Neuronal stem cell (in vitro differentiated cells): ENCODE measurements at regions not wholly inside any gene's neighbourhood (a gene's known extent, or its start where the extent isn't known, plus 50 kb on each side); places are given as distances from the start of the nearest gene placed in this dataset.

Source experiments
- DNase-seq: peaks from one replicate; pipeline ENCODE4 v3.0.0-alpha.2; 2013; ENCODE audit warnings: low spot score
- H2AFZ ChIP-seq: one replicate; pipeline ENCODE4 v1.6.1; 2013; ENCODE audit warnings: mild to moderate bottlenecking, low read length, inconsistent platforms
- H2AK5ac ChIP-seq: 2 replicates; pipeline ENCODE4 v1.6.1; 2013; ENCODE audit warnings: low read depth, mild to moderate bottlenecking, inconsistent platforms, low read length, moderate library complexity, mixed read lengths
- H2BK120ac ChIP-seq: 2 replicates; pipeline ENCODE4 v1.6.1; 2013; ENCODE audit warnings: low read depth, mild to moderate bottlenecking, inconsistent platforms, low read length, moderate library complexity, mixed read lengths
- H2BK12ac ChIP-seq: one replicate; pipeline ENCODE4 v1.6.1; 2013; ENCODE audit warnings: low read length, inconsistent platforms
- H2BK15ac ChIP-seq: 2 replicates; pipeline ENCODE4 v1.6.1; 2013; ENCODE audit warnings: mild to moderate bottlenecking, low read length, inconsistent platforms, mixed read lengths
- H2BK5ac ChIP-seq: one replicate; pipeline ENCODE4 v1.6.1; 2013; ENCODE audit warnings: inconsistent platforms, mild to moderate bottlenecking, low read length, moderate library complexity
- H3K14ac ChIP-seq: one replicate; pipeline ENCODE4 v1.6.1; 2013; ENCODE audit warnings: low read length, inconsistent platforms
- H3K18ac ChIP-seq: 2 replicates; pipeline ENCODE4 v1.6.1; 2013; ENCODE audit warnings: low read length, inconsistent platforms
- H3K23ac ChIP-seq: 2 replicates; pipeline ENCODE4 v1.6.1; 2013; ENCODE audit warnings: low read depth, mild to moderate bottlenecking, mixed read lengths, low read length, inconsistent platforms; ENCODE audit not compliant: poor library complexity
- H3K27ac ChIP-seq: replicated peaks from 3 replicates; pipeline ENCODE4 v1.5.1; 2013; ENCODE audit warnings: low read length, inconsistent platforms
- H3K27me3 ChIP-seq, 3 experiments: 2 replicates each; pipeline ENCODE4 v1.6.1; 2013; ENCODE audit warnings: low read length in 3 of 3, mild to moderate bottlenecking in 2 of 3, inconsistent platforms in 1 of 3, low read depth in 1 of 3, mixed read lengths in 1 of 3, moderate library complexity in 1 of 3; ENCODE audit not compliant: control insufficient read depth in 3 of 3, insufficient read depth in 3 of 3
- H3K36me3 ChIP-seq, 2 donors: replicated peaks in 1 of 2; 2 replicates each; pipeline ENCODE4 v1.6.1; 2013; ENCODE audit warnings: low read length in 2 of 2; ENCODE audit not compliant: control insufficient read depth in 2 of 2, insufficient read depth in 2 of 2
- H3K4ac ChIP-seq: 2 replicates; pipeline ENCODE4 v1.6.1; 2013; ENCODE audit warnings: inconsistent platforms, mild to moderate bottlenecking, low read length, moderate library complexity
- H3K4me1 ChIP-seq, 2 donors: 1 replicate in 1 of 2; 2 replicates in 1 of 2; pipeline ENCODE4 v1.6.1; 2013; ENCODE audit warnings: low read length in 2 of 2, low read depth in 1 of 2; ENCODE audit not compliant: control insufficient read depth in 2 of 2, insufficient read depth in 1 of 2
- H3K4me2 ChIP-seq: one replicate; pipeline ENCODE4 v1.6.1; 2013; ENCODE audit warnings: mild to moderate bottlenecking, low read length, inconsistent platforms; ENCODE audit not compliant: insufficient read depth, poor library complexity, severe bottlenecking
- H3K4me3 ChIP-seq, 2 donors: 2 replicates each; pipeline ENCODE4 v1.5.1; 2013; ENCODE audit warnings: low read length in 2 of 2, mild to moderate bottlenecking in 2 of 2, inconsistent platforms in 1 of 2, moderate library complexity in 1 of 2
- H3K79me1 ChIP-seq: one replicate; pipeline ENCODE4 v1.6.1; 2013; ENCODE audit warnings: low read depth, mild to moderate bottlenecking, inconsistent platforms, low read length, moderate library complexity
- H3K9ac ChIP-seq: one replicate; pipeline ENCODE4 v1.6.1; 2013; ENCODE audit warnings: mild to moderate bottlenecking, low read depth, low read length, inconsistent platforms; ENCODE audit not compliant: poor library complexity
- H3K9me3 ChIP-seq, 2 donors: replicated peaks in 1 of 2; 2 replicates each; pipeline versions ENCODE3 to v1.6.1; 2013; ENCODE audit warnings: low read length in 2 of 2, mild to moderate bottlenecking in 2 of 2, inconsistent platforms in 1 of 2, low read depth in 1 of 2, mixed read lengths in 1 of 2, moderate library complexity in 1 of 2; ENCODE audit not compliant: control insufficient read depth in 2 of 2, insufficient read depth in 1 of 2
- H4K8ac ChIP-seq: one replicate; pipeline ENCODE4 v1.6.1; 2013; ENCODE audit warnings: low read depth, mild to moderate bottlenecking, inconsistent platforms, low read length, moderate library complexity
- H4K91ac ChIP-seq: one replicate; pipeline ENCODE4 v1.6.1; 2013; ENCODE audit warnings: low read length, low read depth, mild to moderate bottlenecking, inconsistent platforms; ENCODE audit not compliant: poor library complexity
- WGBS, 2 donors: extraction: QIAGEN DNeasy Blood & Tissue Kit; methylation state at CpG; one replicate each; pipeline ENCODE4 v1.1.7; 2013; ENCODE audit warnings: missing lambda C conversion rate in 2 of 2, mixed read lengths in 1 of 2; ENCODE audit not compliant: insufficient read length in 2 of 2, insufficient replicate concordance in 1 of 2; ENCODE audit errors: extremely low coverage in 2 of 2; 5-methylcytosine and 5-hydroxymethylcytosine counted together

DNA sequence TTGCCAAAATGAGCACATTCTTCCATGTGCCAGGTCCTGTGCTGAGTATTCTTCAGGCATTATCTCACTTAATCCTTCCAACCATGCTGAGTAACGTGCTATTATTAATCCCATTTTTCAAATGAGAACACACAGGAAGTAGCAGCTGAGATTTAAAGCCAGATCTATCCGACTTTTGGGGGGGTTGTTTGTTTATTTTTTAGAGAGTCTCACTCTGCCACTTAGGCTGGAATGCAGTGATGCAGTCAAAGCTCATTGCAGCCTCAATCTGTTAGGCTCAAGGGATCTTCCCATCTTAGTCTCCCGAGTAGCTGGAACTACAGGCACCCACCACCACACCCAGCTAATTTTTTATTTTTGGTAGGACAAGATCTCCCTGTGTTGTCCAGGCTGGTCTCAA, 55.5 kb upstream of the TRIM2 start:
- Histone ChIP-seq H2BK120ac (no peak overlapping the region), H2AK5ac (no peak overlapping the region), H2AFZ (no peak overlapping the region), H3K27me3 (peaks cover 0 to 13% (median 4%) of the 10 kb centered on the region in 3 experiments), H2BK5ac (no peak overlapping the region), H3K36me3 (no peaks in the 10 kb centered on the region), H3K9me3 (no peaks in the 10 kb centered on the region), H2BK12ac (no peak overlapping the region), H3K4me2 (no peak overlapping the region), H3K18ac (no peak overlapping the region), H3K14ac (no peak overlapping the region), H4K8ac (no peak overlapping the region), H2BK15ac (no peak overlapping the region), H3K23ac (no peak overlapping the region), H3K4me1 (peaks cover 13 to 23% of the 10 kb centered on the region in 2 donors), H3K79me1 (no peaks in the 10 kb centered on the region), H3K4ac (no peak overlapping the region), H3K4me3 (no peak overlapping the region), H3K27ac (no peak overlapping the region), H3K9ac (no peak overlapping the region), H4K91ac (no peak overlapping the region)
- DNase-seq, result no peak
- no CpG with 5 or more reads among the region's 3 CpGs for WGBS, 2 donors

DNA sequence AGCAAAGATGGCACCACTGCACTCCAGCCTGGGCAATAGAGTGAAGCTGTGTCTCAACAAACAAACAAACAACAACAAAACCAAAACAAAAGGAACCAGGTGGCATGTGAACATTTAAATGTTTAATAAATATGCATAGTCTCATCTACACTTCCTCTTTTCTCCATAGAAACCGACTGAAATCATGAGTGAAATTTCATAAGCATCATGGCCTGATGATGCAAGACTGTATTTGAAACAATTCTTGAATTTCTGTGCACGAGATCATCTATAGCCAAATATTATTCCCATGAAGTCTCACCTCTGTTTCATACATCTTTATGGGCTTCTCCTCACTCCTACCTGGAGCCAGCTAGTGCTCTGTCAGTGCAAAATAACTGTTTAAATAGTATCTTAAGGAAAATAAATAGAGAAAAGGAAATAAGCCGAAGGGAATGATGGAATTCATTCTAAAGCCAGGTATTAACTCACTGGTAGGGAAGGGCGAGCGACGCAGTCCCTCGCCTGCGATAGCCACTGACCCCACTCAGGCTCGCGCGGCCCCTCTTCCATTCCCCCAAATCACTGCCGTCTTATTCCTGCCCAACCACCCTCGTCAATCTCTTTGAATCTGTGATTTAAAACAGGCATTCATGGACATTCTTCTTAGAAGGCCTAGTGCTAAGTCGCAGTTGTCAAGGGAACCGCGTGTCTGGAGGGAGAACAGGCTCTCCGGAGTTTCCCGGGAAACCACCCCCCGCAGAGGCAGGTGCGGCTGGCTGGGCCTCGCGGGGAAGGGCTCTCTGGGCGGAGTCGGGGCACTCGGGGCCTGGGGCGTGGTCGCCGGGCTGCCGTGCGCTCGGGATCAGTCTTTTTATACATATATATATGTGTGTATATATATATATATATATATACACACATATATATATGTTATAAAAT, 52.4 kb upstream of the TRIM2 start:
- peak; percentile 92 for DNase-seq
- Histone ChIP-seq H3K27ac (no peak overlapping the region), H3K4ac (no peak overlapping the region), H4K8ac (no peak overlapping the region), H2BK12ac (no peak overlapping the region), H2AFZ (peak overlapping the region; percentile 62), H3K79me1 (no peaks in the 10 kb centered on the region), H3K4me1 (peaks cover 15 to 20% of the 10 kb centered on the region in 2 donors), H2AK5ac (no peak overlapping the region), H2BK5ac (no peak overlapping the region), H3K9ac (no peak overlapping the region), H3K27me3 (peaks cover 0 to 32% (median 4%) of the 10 kb centered on the region in 3 experiments), H2BK120ac (no peak overlapping the region), H4K91ac (no peak overlapping the region), H2BK15ac (no peak overlapping the region), H3K9me3 (no peaks in the 10 kb centered on the region), H3K4me3 (peak overlapping the region in 1 of 2 donors; percentile 60), H3K36me3 (no peaks in the 10 kb centered on the region), H3K14ac (no peak overlapping the region), H3K4me2 (peak overlapping the region; percentile 50), H3K23ac (no peak overlapping the region), H3K18ac (no peak overlapping the region)
- no CpG with 5 or more reads among the region's 31 CpGs for whole genome bisulfite sequencing, 2 donors

DNA sequence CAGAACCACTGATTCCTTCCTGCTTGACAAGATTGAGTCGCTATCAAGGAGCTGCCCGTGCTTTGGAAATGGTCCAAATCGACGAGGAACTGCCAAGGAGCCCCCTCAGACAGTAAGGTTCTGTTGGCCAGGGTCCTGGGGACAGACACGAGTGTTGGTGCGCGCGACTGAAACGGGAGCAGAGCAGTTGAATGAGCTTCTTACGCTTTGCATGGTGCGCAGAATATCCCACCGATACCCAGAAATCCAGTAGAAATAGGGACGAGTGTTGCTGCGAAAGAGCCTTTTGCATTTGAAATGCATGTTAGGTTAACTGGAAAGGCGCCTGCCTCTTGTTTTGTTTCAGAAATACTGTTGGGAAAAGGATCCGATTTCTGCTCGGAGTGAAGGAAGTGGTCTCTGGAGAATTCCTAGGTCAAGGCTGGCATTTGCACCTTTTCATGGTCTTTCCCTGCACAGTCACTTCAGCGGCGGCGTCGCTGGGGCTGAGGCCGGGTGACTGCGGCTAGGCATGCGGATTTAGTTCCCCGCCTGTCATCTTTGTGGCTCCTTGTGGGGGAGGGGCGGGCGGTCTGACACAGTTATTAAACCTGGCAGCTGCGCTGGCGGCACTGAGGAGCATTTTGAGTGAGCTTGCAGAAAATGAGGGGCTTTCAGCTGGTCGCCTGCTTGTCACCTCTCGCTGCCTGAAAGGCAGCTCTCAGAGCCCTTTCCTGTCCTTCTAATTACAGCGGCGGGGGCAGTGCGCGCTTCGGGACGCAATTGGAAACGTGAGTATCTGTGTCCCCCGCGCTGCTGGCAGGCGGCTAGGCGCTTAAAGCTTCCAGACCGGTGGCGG, 51.5 kb upstream of the TRIM2 start:
- Histone ChIP-seq H3K27me3 (peaks cover 0 to 32% (median 4%) of the 10 kb centered on the region in 3 experiments), H3K18ac (peak overlapping the region; percentile 84), H3K9ac (no peak overlapping the region), H3K4me3 (peak overlapping the region; percentile 60 to 74), H2BK12ac (no peak overlapping the region), H2BK5ac (no peak overlapping the region), H3K4ac (no peak overlapping the region), H3K4me2 (peak overlapping the region; percentile 98), H2BK120ac (no peak overlapping the region), H3K9me3 (no peaks in the 10 kb centered on the region), H3K4me1 (peaks cover 14% of the 10 kb centered on the region in 2 donors), H3K36me3 (no peaks in the 10 kb centered on the region), H4K8ac (no peak overlapping the region), H3K23ac (no peak overlapping the region), H3K27ac (no peak overlapping the region), H3K14ac (no peak overlapping the region), H4K91ac (no peak overlapping the region), H2AK5ac (no peak overlapping the region), H3K79me1 (no peaks in the 10 kb centered on the region), H2AFZ (peak overlapping the region; percentile 90), H2BK15ac (peak overlapping the region; percentile 52)
- DNase-seq, result peak; percentile 56
- no CpG with 5 or more reads among the region's 44 CpGs for WGBS, 2 donors
